Gastrocnemius medialis (tissue), 4 donors: ENCODE measurements at regions not wholly inside any gene's neighbourhood (a gene's known extent, or its start where the extent isn't known, plus 50 kb on each side); places are given as distances from the start of the nearest gene placed in this dataset.

Source experiments
- ATAC-seq, 2 donors: fragments of 150-250 bp; one replicate each; pipeline ENCODE4 v1.9.1; 2016
- DNase-seq, 2 donors: peaks; one replicate each; pipeline ENCODE4 v3.0.0-alpha.2; 2019
- H3K27ac ChIP-seq, 4 donors: fragments of 200-600 bp; sonication (generic); 1 replicate in 1 of 4; 2 replicates in 3 of 4; pipeline ENCODE4 v1.5.1; 2016 to 2018; ENCODE audit warnings: mild to moderate bottlenecking in 2 of 4, moderate library complexity in 1 of 4
- H3K27me3 ChIP-seq, 3 donors: fragments of 200-600 bp; sonication (generic) in 2 of 3; 1 replicate in 1 of 3; 2 replicates in 2 of 3; pipeline versions ENCODE4 v1.5.1 to v1.6.0; 2016 to 2019; ENCODE audit warnings: mild to moderate bottlenecking in 1 of 3, moderate library complexity in 1 of 3
- H3K36me3 ChIP-seq, 2 donors: fragments of 200-600 bp; sonication (generic) in 1 of 2; one replicate each; pipeline ENCODE4 v1.5.1; 2017 to 2018
- H3K4me1 ChIP-seq, 2 donors: fragments of 200-600 bp; sonication (generic) in 1 of 2; one replicate each; pipeline ENCODE4 v1.5.1; 2016 to 2017; ENCODE audit warnings: mild to moderate bottlenecking in 2 of 2
- H3K4me3 ChIP-seq, 4 donors: fragments of 200-600 bp; sonication (generic) in 3 of 4; 1 replicate in 1 of 4; 2 replicates in 3 of 4; pipeline ENCODE4 v1.5.1; 2016 to 2019; ENCODE audit warnings: mild to moderate bottlenecking in 2 of 4
- H3K9me3 ChIP-seq, 3 donors: fragments of 200-600 bp; sonication (generic) in 2 of 3; 1 replicate in 1 of 3; 2 replicates in 2 of 3; pipeline ENCODE4 v1.5.1; 2016 to 2019
- CTCF ChIP-seq, 5 experiments: fragments of 450-650 bp in 3 of 5; fragments of 200-600 bp in 2 of 5; sonication (generic) in 2 of 5; IDR thresholded peaks in 4 of 5; conservative IDR thresholded peaks in 1 of 5; 1 replicate in 4 of 5; 2 replicates in 1 of 5; pipeline ENCODE4 v1.5.1; 2016 to 2019; ENCODE audit warnings: antibody characterized with exemption in 5 of 5, mild to moderate bottlenecking in 3 of 5, moderate library complexity in 3 of 5
- POLR2A ChIP-seq, 2 donors: fragments of 450-650 bp; IDR thresholded peaks; one replicate each; pipeline ENCODE4 v1.6.1; 2017; ENCODE audit warnings: antibody characterized with exemption in 2 of 2, mild to moderate bottlenecking in 2 of 2, moderate library complexity in 2 of 2
- in situ Hi-C, 4 donors: fragments of 200-750 bp; cut with MboI; loops; one replicate each; pipeline versions ENCODE4 v1.15.0 to v1.8.0; 2017; ENCODE audit warnings: low sequenced_read_pairs in 4 of 4
- intact Hi-C: fragments of 100-400 bp; cut with DNase I; formaldehyde crosslinking; loops from one replicate; pipeline ENCODE4 v1.15.1; 2023; ENCODE audit warnings: low total_unique reads

GRCh38 chr18:68557183-68557582 is 157.7 kb downstream of the TMX3 start:
- Histone ChIP-seq H3K27me3 (no peaks in the 10 kb centered on the region), H3K4me1 (no peaks in the 10 kb centered on the region), H3K9me3 (no peaks in the 10 kb centered on the region), H3K4me3 (no peak overlapping the region), H3K36me3 (no peaks in the 10 kb centered on the region), H3K27ac (no peak overlapping the region)
- intact Hi-C loops (no loop called here), in situ Hi-C loops (no loop called here)
- TF ChIP-seq POLR2A (IDR thresholded peaks at IDR 0.05) (no peak), CTCF (IDR thresholded peaks at IDR 0.05 in 4 of 5, conservative IDR thresholded peaks at IDR 0.05 in 1 of 5) (no peak)
- ATAC-seq, result no peak
- no peak for DNase-seq

- TF ChIP-seq POLR2A (IDR thresholded peaks at IDR 0.05) (no peak), CTCF (IDR thresholded peaks at IDR 0.05 in 4 of 5, conservative IDR thresholded peaks at IDR 0.05 in 1 of 5) (no peak)
- in situ Hi-C loops (no loop called here), intact Hi-C loops (no loop called here)
- DNase-seq (no peak), ATAC-seq (no peak)
- Histone ChIP-seq H3K4me3 (no peak overlapping the region), H3K27ac (no peak overlapping the region), H3K9me3 (no peaks in the 10 kb centered on the region), H3K36me3 (no peaks in the 10 kb centered on the region), H3K4me1 (no peaks in the 10 kb centered on the region), H3K27me3 (no peaks in the 10 kb centered on the region)
Observed at GRCh38 chr18:68555879-68556301, 159.0 kb downstream of the TMX3 start.

GRCh38 chr18:68548904-68549870 is 165.7 kb downstream of the TMX3 start:
- intact Hi-C loops, result no loop called here

GRCh38 chr18:68543344-68543743 is 171.6 kb downstream of the TMX3 start:
- Histone ChIP-seq H3K9me3 (no peaks in the 10 kb centered on the region), H3K27me3 (no peaks in the 10 kb centered on the region), H3K36me3 (no peaks in the 10 kb centered on the region), H3K4me3 (no peak overlapping the region), H3K4me1 (no peaks in the 10 kb centered on the region), H3K27ac (no peak overlapping the region)
- DNase-seq, result no peak
- ATAC-seq, result no peak
- TF ChIP-seq CTCF (IDR thresholded peaks at IDR 0.05 in 4 of 5, conservative IDR thresholded peaks at IDR 0.05 in 1 of 5), result no peak
- no peak for TF ChIP-seq POLR2A (IDR thresholded peaks at IDR 0.05)
- in situ Hi-C loops (no loop called here), intact Hi-C loops (no loop called here)

More at GRCh38 chr18:68548904-68549870, 165.7 kb downstream of the TMX3 start:
- DNase-seq (no peak), ATAC-seq (no peak)
- H3K9me3 ChIP-seq, result no peaks in the 10 kb centered on the region
- no peak overlapping the region for H3K4me3 ChIP-seq
- no peak overlapping the region for H3K27ac ChIP-seq
- H3K4me1 ChIP-seq, result no peaks in the 10 kb centered on the region
- TF ChIP-seq CTCF (IDR thresholded peaks at IDR 0.05 in 4 of 5, conservative IDR thresholded peaks at IDR 0.05 in 1 of 5), result no peak
- TF ChIP-seq POLR2A (IDR thresholded peaks at IDR 0.05), result no peak
- in situ Hi-C loops, result no loop called here
- no peaks in the 10 kb centered on the region for H3K36me3 ChIP-seq
- no peaks in the 10 kb centered on the region for H3K27me3 ChIP-seq
